HG02870 (cell line): ENCODE measurements at regions not wholly inside any gene's neighbourhood (a gene's known extent, or its start where the extent isn't known, plus 50 kb on each side); places are given as distances from the start of the nearest gene placed in this dataset.

ENCODE experiments used
- ATAC-seq: cut with Tn5 transposase; IDR thresholded peaks from one replicate; pipeline ENCODE4 v1.9.1; 2021; ENCODE audit warnings: mild to moderate bottlenecking, moderate library complexity; ENCODE audit not compliant: unreplicated experiment

- no peak for ATAC-seq
Observed at GRCh38 chr18:73479477-73479876, 611.7 kb upstream of the NETO1 start.

GRCh38 chr18:73478191-73478590, 610.4 kb upstream of the NETO1 start:
- no peak for ATAC-seq

GRCh38 chr18:73476031-73476430, 608.2 kb upstream of the NETO1 start:
- no peak for ATAC-seq

GRCh38 chr18:73462092-73462491, 594.3 kb upstream of the NETO1 start:
- no peak for ATAC-seq

- ATAC-seq: no peak
Observed at GRCh38 chr18:73461780-73462059, 593.9 kb upstream of the NETO1 start.

GRCh38 chr18:73461038-73461779, 593.4 kb upstream of the NETO1 start:
- no peak for ATAC-seq

- no peak for ATAC-seq
Observed at GRCh38 chr18:73458186-73458964, 590.6 kb upstream of the NETO1 start.

GRCh38 chr18:73456643-73457042, 588.9 kb upstream of the NETO1 start:
- ATAC-seq: no peak

- no peak for ATAC-seq
Observed at GRCh38 chr18:73452866-73453265, 585.1 kb upstream of the NETO1 start.

- ATAC-seq: no peak
Observed at GRCh38 chr18:73446502-73446901, 578.7 kb upstream of the NETO1 start.

GRCh38 chr18:73431620-73432019, 563.8 kb upstream of the NETO1 start:
- ATAC-seq: no peak

- ATAC-seq: no peak
Observed at GRCh38 chr18:73421010-73421409, 553.2 kb upstream of the NETO1 start.

- ATAC-seq: no peak
Observed at GRCh38 chr18:73419531-73419930, 551.7 kb upstream of the NETO1 start.

GRCh38 chr18:73414598-73414997, 546.8 kb upstream of the NETO1 start:
- ATAC-seq: no peak

GRCh38 chr18:73414069-73414468, 546.3 kb upstream of the NETO1 start:
- ATAC-seq: no peak

- ATAC-seq: no peak
Observed at GRCh38 chr18:73409242-73409641, 541.5 kb upstream of the NETO1 start.

- no peak for ATAC-seq
Observed at GRCh38 chr18:73408469-73408868, 540.7 kb upstream of the NETO1 start.

- no peak for ATAC-seq
Observed at GRCh38 chr18:73407506-73407905, 539.7 kb upstream of the NETO1 start.

- no peak for ATAC-seq
Observed at GRCh38 chr18:73384246-73384645, 516.5 kb upstream of the NETO1 start.

GRCh38 chr18:73381699-73382036, 513.9 kb upstream of the NETO1 start:
- ATAC-seq: no peak

- no peak for ATAC-seq
Observed at GRCh38 chr18:73381016-73381698, 513.4 kb upstream of the NETO1 start.

GRCh38 chr18:73366713-73367112, 498.9 kb upstream of the NETO1 start:
- no peak for ATAC-seq
